NCI-H510A treated with DMSO at 0.1 percent for 48 hours (cell line): ENCODE measurements at regions not wholly inside any gene's neighbourhood (a gene's known extent, or its start where the extent isn't known, plus 50 kb on each side); places are given as distances from the start of the nearest gene placed in this dataset.
"Not testable (repeated sequence)": the region's sequence is repeated elsewhere in the genome, so short reads cannot be mapped to it uniquely, and the experiment has no call there.

Source experiments
- DNase-seq: peaks from one replicate; lab custom pipeline; 2025; lab: John Stamatoyannopoulos, UW

DNA sequence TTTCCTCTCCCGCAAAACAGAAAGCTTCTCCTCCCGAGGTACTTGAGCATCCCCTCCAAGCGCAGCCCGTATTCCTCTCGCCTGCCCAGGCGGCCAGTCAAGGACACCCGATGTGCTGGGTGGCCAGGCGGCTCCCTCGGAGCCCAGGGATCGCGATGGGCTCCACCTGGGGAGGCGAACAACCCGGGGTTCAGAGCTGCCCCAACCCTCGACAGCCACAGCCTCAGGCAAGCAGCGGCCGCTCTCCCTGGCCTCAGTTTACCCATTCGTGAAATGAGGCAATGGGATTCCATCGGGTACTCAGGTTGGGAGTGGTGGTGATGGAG is 147.4 kb downstream of the CYP26A1 start:
- no peak for DNase-seq

DNA sequence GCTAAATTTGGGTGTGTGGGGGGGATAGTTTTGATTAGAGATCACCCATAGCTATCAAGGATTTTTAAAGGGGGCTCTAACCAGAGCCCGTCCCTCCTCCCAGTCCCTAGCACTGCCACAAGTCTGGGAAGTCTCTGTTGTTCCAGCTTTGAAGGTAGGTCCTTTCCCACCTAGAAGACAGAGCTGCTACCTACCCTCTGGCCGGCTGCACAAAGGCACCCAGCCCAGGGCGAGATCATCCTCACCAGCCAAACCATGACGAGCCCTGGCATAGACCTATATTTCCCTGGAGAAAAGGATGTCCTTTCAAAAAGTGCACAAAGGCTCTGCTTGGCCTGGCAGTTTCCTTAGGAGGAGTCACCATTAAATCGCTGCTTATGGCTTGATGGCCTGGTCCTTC is 147.8 kb downstream of the CYP26A1 start:
- DNase-seq = no peak

DNA sequence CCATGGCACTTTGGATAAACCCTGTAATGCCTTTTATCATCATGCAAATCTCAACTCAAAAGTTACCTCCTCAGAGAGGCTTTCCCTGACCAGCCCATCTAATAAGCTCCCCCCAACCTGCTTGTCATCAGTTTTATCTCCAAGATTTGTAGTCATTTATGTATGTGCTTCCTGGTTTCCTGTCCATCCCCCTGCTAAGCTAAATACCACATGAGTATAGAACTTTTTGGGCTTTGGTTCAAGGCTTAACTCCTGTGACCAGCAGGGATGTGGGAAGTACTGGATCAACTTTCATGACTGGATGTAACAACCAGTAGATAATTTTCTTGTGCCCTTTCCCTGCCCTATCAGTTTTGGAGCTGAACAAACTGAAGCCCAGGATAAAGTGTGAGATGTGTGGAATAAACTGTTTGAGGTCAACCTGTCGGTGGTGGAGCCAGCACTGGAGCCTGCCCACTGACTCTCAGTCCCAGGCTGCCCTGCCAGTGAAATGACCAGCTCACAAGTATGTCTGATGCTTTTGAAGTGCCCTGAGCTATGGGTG is 148.6 kb downstream of the CYP26A1 start:
- DNase-seq = no peak

DNA sequence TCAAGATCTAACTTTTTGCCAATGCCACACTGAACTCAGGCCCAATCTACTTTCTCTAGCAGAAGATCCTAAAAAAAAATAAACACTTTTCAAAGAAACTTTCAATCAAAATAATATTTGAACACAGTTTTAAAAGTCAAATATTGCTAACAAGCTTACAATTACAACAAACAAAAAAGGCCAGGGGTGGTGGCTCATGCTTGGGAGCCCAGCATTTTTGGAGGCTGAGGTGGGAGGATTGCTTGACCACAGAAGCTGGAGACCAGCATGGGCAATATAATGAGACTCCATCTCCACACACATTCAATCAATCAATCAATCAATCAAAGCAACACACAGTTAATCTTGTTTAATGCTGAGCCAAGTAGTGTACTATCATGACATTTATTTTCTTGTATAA is 149.2 kb downstream of the CYP26A1 start:
- DNase-seq = no peak

DNA sequence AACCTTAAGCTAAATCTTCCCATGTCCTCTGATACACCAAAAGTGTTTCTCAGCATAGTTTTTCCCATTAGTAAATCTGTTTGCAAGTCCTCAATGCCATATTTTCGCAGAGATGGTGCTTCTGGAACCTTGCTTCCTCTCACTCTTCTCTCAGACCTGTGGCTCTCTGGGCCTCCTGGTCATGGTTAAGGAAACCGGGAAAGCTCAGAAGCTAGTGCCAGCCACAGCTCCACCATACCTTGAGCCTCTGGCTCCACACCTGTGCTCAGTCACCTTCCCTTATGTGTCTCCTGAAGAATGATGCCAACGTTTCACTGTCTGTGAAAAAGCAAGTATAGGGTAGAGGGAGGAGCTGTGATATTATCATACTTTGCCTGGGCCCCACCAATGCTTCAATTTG is 149.6 kb downstream of the CYP26A1 start:
- DNase-seq = no peak

DNA sequence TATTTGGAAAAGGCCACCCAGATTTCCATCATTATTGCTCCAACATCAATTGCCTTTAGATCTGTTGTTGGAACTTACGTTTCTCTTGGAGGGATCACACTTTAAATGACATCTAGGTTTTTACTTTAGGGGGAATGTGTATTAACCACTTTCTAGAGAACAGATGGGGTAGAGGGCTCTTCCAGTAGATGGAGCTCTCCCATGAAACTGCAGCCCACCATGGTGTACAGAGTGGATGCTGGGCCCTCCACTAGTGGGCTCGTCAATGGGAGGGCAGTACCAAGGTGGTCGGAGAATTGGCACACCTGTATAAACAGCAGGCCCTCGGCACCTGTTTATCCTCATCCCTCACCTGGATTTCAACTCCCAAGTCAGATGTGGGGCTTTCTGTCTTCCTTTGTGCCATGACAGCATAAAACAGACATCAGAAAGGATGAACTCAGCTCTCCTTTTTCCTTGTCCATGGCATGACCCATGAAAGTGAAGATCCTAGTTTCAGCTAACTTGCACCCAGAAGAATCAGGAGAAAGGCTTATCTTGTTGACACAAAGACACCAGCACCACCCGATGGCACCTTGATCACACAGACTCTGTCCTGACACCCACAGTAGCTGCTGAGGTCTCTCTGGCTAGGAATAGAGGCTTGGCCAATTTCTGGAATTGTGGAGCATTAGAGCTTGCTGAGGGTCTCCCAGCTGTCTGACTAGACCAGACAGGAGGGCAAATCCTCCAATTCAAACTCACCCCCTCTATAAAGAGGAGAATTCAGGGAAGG is 150.5 kb downstream of the CYP26A1 start:
- DNase-seq = no peak

DNA sequence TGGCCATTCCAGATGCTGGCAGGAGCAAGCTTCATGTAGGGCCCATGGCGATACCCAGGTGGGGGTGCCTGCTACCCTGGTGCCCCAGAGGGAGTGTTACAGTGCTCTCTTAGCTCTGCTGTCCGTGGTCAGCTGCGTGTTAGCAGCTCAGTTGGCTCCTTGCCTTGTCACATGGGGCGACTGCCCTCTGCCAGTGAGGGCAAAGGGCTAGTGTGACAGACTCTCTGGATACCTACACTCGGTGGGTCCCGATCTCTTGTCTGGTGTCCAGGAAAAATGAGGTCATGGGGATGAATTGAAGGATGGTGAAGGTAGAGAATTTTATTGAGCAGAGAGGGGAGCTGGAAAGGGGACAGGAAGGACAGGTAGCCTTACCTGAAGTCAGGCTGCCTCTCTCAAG is 152.2 kb downstream of the CYP26A1 start:
- no peak for DNase-seq

DNA sequence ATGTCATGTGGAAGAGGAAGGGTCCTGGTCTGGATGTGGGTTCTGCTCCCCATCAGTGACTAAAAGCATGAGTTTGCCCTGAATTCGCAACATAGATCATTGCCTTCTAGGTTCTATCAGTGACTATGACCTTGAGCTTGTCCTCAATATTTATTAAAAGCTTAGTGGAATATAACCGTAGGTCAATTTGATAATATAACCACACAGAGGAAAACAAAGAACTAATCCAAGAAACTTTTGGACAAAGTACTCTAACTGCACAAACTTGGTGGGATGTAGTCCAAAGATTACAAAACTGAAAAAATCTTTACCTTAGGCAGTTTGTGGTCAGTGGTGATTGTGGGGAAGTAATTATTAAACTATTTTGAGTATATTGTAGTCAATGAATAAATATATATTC is 152.9 kb downstream of the CYP26A1 start:
- DNase-seq = no peak

DNA sequence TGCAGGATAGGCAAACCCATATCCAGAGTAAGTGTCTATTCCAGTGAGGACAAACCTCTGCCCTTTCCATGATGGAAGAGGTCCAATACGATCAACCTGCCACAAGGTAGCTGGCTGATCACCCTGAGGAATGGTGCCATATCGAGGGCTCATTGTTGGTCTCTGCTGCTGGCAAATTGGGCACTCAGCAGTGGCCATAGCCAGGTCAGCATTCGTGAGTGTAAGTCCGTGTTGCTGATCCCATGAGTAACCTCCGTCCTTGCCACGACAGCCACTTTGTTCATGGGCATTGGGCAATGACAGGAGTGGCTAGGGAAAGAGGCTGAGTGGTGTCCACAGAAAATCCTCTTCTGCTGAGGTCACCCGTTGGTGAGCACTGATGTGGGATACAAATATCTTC is 156.9 kb downstream of the CYP26A1 start:
- not testable (repeated sequence) for DNase-seq

DNA sequence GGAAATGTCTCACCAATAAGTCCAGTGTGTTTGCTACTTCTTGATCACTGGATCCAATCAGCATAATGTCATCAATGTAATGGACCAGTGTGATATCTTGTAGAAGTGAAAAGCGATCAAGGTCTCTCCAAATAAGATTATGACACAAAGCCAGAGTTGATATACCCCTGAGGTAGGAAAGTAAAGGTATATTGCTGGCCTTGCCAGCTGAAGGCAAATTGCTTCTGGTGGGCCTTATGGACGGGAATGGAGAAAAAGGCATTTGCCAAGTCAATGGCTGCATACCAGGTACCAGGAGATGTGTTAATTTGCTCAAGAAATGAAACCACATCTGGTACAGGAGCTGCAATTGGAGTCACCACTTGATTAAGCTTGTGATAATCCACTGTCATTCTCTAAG is 158.5 kb downstream of the CYP26A1 start:
- not testable (repeated sequence) for DNase-seq

DNA sequence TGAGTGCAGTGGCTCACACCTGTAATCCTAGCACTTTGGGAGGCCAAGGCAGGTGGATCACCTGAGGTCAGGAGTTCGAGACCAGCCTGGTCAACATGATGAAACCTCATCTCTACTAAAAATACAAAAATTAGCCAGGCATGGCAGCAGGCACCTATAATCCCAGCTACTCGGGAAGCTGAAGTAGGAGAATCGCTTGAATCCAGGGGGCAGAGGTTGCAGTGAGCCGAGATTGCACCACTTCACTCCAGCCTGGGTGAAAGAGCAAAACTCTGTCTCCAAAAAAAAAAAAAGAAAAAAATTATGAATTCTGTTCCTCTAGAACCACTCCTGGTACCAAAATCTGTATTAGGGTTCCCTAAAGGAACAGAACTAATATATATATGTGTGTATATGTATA is 161.2 kb downstream of the CYP26A1 start:
- DNase-seq = not testable (repeated sequence)

DNA sequence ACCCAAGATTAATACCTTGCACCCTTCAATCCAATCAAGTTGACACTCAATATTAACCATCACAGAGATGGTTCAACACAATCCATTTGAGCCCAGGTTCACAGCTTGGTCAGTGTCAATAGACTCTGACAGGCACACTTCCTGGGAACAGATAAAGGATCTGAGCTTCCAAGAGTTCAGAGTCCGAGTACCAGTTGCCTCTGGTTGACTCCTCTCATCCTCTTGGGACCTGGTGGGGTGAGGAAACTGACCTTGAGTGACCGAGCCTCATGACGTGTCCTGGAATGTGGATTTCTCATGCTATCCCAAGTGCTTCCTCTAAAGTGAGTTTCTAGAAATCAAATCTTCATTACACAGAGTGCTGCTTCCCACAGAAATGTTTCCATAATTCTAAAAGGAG is 162.0 kb downstream of the CYP26A1 start:
- DNase-seq = no peak

DNA sequence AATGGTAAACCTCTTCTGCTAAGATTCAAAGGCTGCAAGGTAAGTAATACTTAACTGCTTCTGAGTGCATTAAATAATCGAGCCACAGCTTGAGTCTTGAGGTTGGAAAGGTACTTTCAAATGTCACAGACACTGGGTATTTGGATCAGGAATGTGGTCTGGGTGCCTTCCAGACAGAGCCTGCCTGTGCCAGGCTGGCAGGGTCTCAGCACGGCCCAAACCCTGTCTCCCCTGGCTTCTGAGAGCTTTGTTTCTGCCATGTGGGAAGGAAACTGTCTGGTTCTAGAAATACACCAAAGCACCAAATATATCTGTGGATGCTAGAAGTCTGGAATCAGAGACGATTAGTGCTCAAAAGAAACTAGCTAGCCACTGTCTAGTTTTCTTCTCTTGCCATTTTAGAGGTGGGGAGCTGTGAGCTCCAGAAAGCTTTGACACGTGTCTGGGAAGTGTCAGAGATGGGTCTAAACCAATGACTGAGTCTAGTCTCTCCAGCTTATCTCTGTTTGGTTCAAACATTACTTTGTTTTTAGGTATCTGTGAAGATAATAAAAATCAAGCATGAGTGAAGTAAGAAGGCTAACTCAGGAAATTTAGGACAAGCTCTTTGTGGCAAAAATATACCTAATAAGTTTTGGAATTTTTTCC is 162.8 kb downstream of the CYP26A1 start:
- DNase-seq = no peak

DNA sequence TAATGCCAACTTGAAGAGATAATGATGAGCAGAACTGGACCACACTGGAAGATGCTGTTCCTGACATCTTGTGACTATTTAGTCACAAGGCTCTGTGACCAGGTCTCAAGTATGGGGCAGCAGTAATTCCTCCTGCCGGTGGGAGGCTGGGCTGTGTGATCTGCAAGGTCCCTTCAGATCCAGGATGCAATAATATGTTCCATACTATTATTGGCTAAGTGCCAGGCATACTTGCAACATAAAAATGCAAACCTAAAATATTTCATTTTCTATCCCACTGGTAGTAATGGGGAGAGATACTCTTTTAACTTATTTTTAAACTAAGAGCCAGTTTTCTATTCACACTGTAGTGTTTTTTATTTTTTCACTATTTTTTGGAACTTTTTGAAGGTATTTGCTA is 171.5 kb downstream of the CYP26A1 start:
- no peak for DNase-seq

DNA sequence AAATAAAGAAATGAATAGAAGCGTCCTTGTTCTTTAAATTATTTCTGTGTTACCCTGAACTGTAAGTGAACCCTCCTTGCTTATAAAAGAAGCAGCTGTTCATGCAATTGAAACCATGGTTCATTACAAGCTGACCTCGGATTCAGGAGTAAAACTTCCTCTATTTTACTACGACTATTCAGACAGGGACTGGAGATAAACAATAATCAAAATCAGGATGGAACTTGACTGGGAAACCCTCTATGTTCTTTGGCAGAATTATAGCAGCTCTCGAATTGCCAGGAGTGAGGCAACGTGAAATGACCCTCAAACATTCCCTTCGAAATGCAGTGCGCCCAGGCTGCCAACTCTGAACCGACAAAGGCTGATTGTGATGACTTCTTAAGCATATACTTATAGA is 172.1 kb downstream of the CYP26A1 start:
- DNase-seq = no peak

DNA sequence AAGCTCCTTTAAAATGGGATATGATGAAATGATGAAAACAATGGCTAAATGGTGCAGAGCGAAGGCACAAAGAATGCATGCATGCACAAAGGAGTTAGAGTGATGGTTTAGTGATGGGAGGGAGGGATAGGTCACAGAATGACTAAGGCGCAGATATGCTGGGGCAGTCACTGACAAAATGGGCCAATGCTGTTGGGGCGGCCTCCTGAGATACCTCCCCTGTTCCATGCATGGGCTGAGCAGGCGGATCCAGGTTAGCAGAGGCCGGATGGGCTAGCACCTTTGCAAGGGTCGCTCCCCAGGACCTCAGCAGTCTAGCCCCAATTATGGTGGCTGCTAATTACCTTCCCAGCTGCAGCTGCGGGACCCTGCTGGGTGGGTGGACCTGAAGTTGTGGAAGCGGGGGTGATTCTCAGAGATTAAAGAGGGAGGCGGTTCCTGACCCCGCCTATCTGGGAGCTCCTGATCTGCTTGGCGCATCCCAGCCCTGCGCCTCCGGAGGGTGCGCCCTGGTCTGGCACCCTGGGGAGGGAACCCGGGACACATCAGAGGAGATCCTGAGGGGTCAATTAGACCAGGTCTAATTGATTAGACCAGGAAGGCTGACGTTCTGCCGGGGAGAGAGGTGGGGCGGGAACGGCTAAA is 175.0 kb downstream of the CYP26A1 start:
- no peak for DNase-seq

DNA sequence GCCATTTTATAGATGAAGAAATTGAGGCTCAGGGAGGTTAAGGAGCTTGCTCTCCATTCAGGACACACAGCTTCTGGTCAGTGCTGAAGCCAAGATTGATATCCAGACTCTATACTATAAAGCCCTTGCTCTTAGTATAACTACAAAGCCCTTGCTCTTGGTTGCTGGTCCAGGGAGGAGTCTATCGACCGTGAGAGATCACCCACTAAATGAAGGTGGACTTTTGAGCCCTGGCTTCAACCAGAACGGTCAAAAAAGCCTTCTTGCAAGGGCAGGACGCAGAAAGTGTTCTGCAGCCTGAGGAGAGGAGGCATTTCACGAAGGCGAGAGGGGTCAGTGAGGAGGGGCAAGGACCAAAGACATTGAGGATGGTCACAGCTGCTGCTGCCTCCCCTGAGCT is 176.3 kb downstream of the CYP26A1 start:
- no peak for DNase-seq

DNA sequence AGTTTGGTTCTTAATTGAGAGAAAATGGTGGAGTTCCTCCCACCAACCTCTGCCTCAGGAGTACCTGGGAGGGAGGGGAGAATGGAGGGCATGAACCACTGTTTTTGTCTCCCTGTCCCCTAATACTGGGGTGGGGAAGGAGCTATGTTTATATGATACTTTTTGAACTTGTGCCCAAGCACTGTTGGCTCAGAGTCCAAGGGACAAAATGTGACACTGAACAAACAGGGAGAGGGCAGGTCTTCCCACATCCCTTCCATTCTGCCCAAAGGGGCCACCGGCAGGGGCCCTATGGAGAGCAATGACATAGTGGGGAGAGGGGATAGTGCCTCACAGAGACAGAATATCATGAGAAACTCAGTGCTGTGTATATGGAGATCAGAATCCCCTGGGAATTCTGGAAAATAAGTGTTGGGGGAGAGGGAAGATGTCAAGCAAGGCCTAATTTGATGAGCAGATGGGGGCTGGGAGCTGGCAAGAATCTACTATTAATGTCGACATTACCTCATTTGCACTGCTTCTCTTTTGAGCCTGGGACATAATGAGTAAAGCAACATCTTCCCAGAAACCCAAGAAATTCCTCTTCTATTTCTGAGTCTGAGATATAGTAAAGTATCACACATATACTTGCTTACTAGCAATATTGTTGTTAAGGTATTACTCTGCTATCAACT is 180.6 kb downstream of the CYP26A1 start:
- DNase-seq = no peak

DNA sequence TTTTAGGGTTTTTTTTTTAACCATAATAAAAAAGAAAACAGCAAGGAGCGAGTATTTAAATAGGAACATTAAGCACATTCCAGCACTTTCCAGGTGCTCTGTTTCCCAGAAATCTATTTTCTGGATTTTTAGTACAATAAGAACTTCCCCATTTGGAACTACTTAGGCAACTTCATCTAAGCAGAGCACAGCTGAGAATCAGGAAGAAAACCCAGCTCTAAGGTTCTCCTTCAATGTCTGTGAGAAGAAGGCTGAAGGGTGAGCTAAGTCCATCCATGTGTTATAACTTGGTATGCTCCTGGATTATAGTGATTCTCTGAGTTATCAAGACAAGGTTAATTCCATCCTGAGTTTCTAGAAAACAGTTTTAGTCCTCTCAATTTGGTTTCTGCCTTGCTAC is 181.9 kb downstream of the CYP26A1 start:
- DNase-seq = no peak
